HG03060 (cell line): ENCODE measurements at regions not wholly inside any gene's neighbourhood (a gene's known extent, or its start where the extent isn't known, plus 50 kb on each side); places are given as distances from the start of the nearest gene placed in this dataset.
"Not testable (repeated sequence)": the region's sequence is repeated elsewhere in the genome, so short reads cannot be mapped to it uniquely, and the experiment has no call there.

ENCODE experiments used
- ATAC-seq: cut with Tn5 transposase; IDR thresholded peaks from one replicate; pipeline ENCODE4 v1.9.1; 2021; ENCODE audit warnings: low read depth, moderate number of reproducible peaks; ENCODE audit not compliant: unreplicated experiment

GRCh38 chr3:3347056-3347455 is 167.6 kb upstream of the CRBN start:
- ATAC-seq = not testable (repeated sequence)

GRCh38 chr3:3346556-3346955 is 167.1 kb upstream of the CRBN start:
- ATAC-seq = no peak

- ATAC-seq = no peak
These were observed 162.7 kb upstream of the CRBN start for GRCh38 chr3:3342141-3342540.

- ATAC-seq = no peak
These were observed 161.7 kb upstream of the CRBN start for GRCh38 chr3:3340965-3341895.

GRCh38 chr3:3340526-3340925 is 161.0 kb upstream of the CRBN start:
- no peak for ATAC-seq

- no peak for ATAC-seq
These were observed 156.4 kb upstream of the CRBN start for GRCh38 chr3:3335903-3336302.

- no peak for ATAC-seq
These were observed 155.0 kb upstream of the CRBN start for GRCh38 chr3:3334491-3334890.

GRCh38 chr3:3333571-3333970 is 154.1 kb upstream of the CRBN start:
- ATAC-seq = no peak

GRCh38 chr3:3316521-3316920 is 137.0 kb upstream of the CRBN start:
- no peak for ATAC-seq

GRCh38 chr3:3315846-3316245 is 136.4 kb upstream of the CRBN start:
- no peak for ATAC-seq

GRCh38 chr3:3309887-3310286 is 130.4 kb upstream of the CRBN start:
- ATAC-seq = no peak

GRCh38 chr3:3308809-3309208 is 129.3 kb upstream of the CRBN start:
- ATAC-seq = no peak

GRCh38 chr3:3307491-3307890 is 128.0 kb upstream of the CRBN start:
- no peak for ATAC-seq

GRCh38 chr3:3305841-3306240 is 126.3 kb upstream of the CRBN start:
- no peak for ATAC-seq

GRCh38 chr3:3305084-3305483 is 125.6 kb upstream of the CRBN start:
- ATAC-seq = no peak

GRCh38 chr3:3303636-3304035 is 124.1 kb upstream of the CRBN start:
- no peak for ATAC-seq

GRCh38 chr3:3302964-3303363 is 123.5 kb upstream of the CRBN start:
- no peak for ATAC-seq

- no peak for ATAC-seq
These were observed 122.0 kb upstream of the CRBN start for GRCh38 chr3:3301476-3301875.

- no peak for ATAC-seq
These were observed 117.5 kb upstream of the CRBN start for GRCh38 chr3:3296979-3297381.

GRCh38 chr3:3295586-3295985 is 116.1 kb upstream of the CRBN start:
- ATAC-seq = no peak

GRCh38 chr3:3291756-3292283 is 112.3 kb upstream of the CRBN start:
- not testable (repeated sequence) for ATAC-seq

GRCh38 chr3:3288255-3288654 is 108.8 kb upstream of the CRBN start:
- no peak for ATAC-seq
